ENCODE measurements at regions not wholly inside any gene's neighbourhood (a gene's known extent, or its start where the extent isn't known, plus 50 kb on each side); places are given as distances from the start of the nearest gene placed in this dataset.

DNA sequence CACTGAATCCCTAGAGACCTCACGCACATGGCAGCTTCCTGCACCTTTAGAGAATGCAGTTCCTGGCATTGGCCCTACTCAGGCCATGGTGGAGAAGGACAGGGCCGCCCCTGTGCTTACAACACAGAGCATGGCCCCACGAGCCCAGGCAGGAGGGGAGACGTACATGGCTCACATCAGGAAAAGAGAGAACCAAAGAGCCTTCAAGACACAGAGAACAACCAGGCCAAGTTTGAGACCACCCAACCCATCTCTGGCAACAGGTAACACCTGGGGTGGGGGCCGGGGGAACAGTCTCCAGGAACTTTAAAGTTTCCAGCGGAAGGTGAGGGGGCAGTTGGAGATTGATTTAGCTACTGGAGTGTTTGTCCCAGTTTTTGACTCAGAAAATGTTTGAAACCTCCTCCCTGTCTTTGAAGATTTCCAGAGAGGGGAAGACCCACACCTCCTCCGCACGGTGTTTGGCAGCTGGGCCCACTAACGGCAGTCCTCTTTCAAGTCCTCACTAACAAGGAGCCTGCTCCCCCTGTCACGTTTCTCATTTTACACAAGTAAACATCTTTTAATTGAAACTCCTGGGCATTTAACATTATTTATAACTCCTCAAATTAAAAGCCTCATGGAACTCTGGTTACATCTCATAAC lies 1423.8 kb downstream of the TBC1D22A start:
- no TSS peak for BruUV-seq (replicated peaks)
- Histone ChIP-seq H3K9ac (ENCODE audit: low read length) (no peak overlapping the region), H2AFZ (ENCODE audit: low read depth, low read length, poor library complexity, severe bottlenecking) (no peak overlapping the region), H3K27ac (ENCODE audit: low read depth, low read length) (no peak overlapping the region), H3K4me3 (replicated peaks in 1 of 2; ENCODE audit: low read depth in 1 of 2, low read length in 2 of 2) (no peak overlapping the region), H3K4me1 (ENCODE audit: control insufficient read depth in 1 of 2, insufficient read depth in 2 of 2, low read length in 2 of 2) (peaks cover 0 to 7% of the 10 kb centered on the region in 2 experiments; a peak in 2 of 4 replicates), H3K36me3 (ENCODE audit: control insufficient read depth in 1 of 2, insufficient read depth in 2 of 2, low read length in 2 of 2) (no peaks in the 10 kb centered on the region), H3K9me3 (ENCODE audit: control insufficient read depth in 1 of 2, insufficient read depth in 1 of 2, low read depth in 1 of 2, low read length in 2 of 2) (peaks cover 0 to 4% of the 10 kb centered on the region in 2 experiments; a peak in 2 of 4 replicates), H3K27me3 (ENCODE audit: insufficient read depth, low read length) (no peaks in the 10 kb centered on the region), H3K9me2 (ENCODE audit: insufficient read depth) (no peaks in the 10 kb centered on the region), H3K4me2 (ENCODE audit: low read length) (no peak overlapping the region), H4K20me1 (ENCODE audit: insufficient read depth) (no peaks in the 10 kb centered on the region; the same call in 1 of the 2 replicates), H3K79me2 (ENCODE audit: insufficient read depth, low read length) (no peaks in the 10 kb centered on the region)
- TF ChIP-seq RAD21 (IDR thresholded peaks at IDR 0.05; ENCODE audit: low read depth) (no peak), SP1 (IDR thresholded peaks at IDR 0.05; ENCODE audit: low read depth) (no peak), YY1 (IDR thresholded peaks at IDR 0.05; ENCODE audit: extremely low read depth, insufficient replicate concordance, low read depth, low read length) (no peak), JUND (IDR thresholded peaks at IDR 0.05) (no peak)
- RAD21 ChIA-PET (ENCODE audit: low non-redundant PET in 1 of 2, low total read pairs in 2 of 2, uncharacterized antibody in 2 of 2, unreplicated experiment in 2 of 2), result no interaction called here
- no peak for DNase-seq (ENCODE audit: low read depth, low spot score)
- CTCF ChIA-PET, result no interaction called here
- intact Hi-C loops (cut with micrococcal nuclease), result no loop called here
- POLR2A ChIA-PET, result no interaction called here
- no peak for ATAC-seq

DNA sequence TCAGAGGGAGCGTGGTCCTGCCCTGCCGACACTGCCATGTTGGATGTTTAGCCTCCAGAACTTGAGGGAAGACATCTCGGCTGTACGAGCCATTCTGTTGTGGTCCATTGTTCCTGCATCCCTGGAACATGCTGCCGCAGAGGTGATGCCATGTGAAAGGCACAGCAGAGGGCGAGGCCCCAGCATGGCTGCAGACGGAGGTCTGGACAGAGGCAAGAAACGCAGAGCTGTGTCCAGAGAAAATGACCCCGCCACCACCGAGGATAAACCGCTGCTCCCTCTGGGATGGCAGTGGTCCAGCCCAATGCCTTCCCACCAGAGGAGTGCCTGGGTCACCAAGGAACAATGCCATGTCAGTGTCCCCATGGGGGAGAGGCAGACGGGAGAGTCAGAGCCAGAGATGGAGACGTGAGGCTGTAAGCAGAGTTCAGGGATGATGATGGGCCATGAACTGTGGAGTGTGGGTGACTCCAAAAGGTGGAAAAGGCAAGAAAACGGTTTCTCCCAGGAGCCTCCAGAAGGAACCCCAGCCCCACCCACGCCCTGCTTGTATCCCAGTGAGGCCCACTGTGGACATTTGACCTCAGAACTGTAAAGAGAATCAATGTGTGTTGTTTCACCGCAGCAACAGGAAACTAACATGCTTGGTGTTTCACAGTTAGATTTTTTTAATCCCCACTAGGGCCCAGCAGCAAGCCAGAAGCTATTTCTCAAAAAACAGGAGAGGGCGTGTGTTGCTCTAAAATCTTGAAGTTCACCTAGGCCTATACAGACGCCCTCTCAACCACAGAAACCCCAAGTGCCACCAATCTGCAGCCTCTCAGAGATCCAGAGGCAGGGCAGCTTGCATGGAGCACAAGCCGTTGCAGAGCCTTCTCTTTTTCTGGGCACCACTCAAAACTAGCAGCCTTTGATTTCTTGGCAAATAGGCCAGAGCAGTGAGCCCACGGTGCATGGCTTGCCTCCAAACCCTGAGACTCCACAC lies 1422.9 kb downstream of the TBC1D22A start:
- Histone ChIP-seq H3K27ac (ENCODE audit: low read depth, low read length) (no peak overlapping the region), H3K4me2 (ENCODE audit: low read length) (no peak overlapping the region), H3K9me2 (ENCODE audit: insufficient read depth) (no peaks in the 10 kb centered on the region), H3K9ac (ENCODE audit: low read length) (no peak overlapping the region), H4K20me1 (ENCODE audit: insufficient read depth) (no peaks in the 10 kb centered on the region), H2AFZ (ENCODE audit: low read depth, low read length, poor library complexity, severe bottlenecking) (no peak overlapping the region), H3K36me3 (ENCODE audit: control insufficient read depth in 1 of 2, insufficient read depth in 2 of 2, low read length in 2 of 2) (no peaks in the 10 kb centered on the region), H3K4me3 (replicated peaks in 1 of 2; ENCODE audit: low read depth in 1 of 2, low read length in 2 of 2) (no peak overlapping the region), H3K79me2 (ENCODE audit: insufficient read depth, low read length) (no peaks in the 10 kb centered on the region), H3K9me3 (ENCODE audit: control insufficient read depth in 1 of 2, insufficient read depth in 1 of 2, low read depth in 1 of 2, low read length in 2 of 2) (no peaks in the 10 kb centered on the region; a peak in 1 of 4 replicates), H3K27me3 (ENCODE audit: insufficient read depth, low read length) (no peaks in the 10 kb centered on the region), H3K4me1 (ENCODE audit: control insufficient read depth in 1 of 2, insufficient read depth in 2 of 2, low read length in 2 of 2) (peaks cover 0 to 7% of the 10 kb centered on the region in 2 experiments; a peak in 2 of 4 replicates)
- POLR2A ChIA-PET, result no interaction called here
- intact Hi-C loops (cut with micrococcal nuclease), result no loop called here
- DNase-seq (ENCODE audit: low read depth, low spot score) (no peak), ATAC-seq (no peak)
- RAD21 ChIA-PET (ENCODE audit: low non-redundant PET in 1 of 2, low total read pairs in 2 of 2, uncharacterized antibody in 2 of 2, unreplicated experiment in 2 of 2), result no interaction called here
- no peak for TF ChIP-seq FOSL1 (IDR thresholded peaks at IDR 0.05; ENCODE audit: low read depth)
- no peak for TF ChIP-seq JUND (IDR thresholded peaks at IDR 0.05)
- TF ChIP-seq EZH2 (IDR thresholded peaks at IDR 0.05), result no peak
- no peak for TF ChIP-seq EGR1 (IDR thresholded peaks at IDR 0.05; ENCODE audit: low read depth)
- TF ChIP-seq SRF (IDR thresholded peaks at IDR 0.05; ENCODE audit: low read depth), result no peak
- TF ChIP-seq ZFX (IDR thresholded peaks at IDR 0.05), result no peak
- TF ChIP-seq, protein P1, sequence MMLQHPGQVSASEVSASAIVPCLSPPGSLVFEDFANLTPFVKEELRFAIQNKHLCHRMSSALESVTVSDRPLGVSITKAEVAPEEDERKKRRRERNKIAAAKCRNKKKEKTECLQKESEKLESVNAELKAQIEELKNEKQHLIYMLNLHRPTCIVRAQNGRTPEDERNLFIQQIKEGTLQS (IDR thresholded peaks at IDR 0.05), result no peak
- TF ChIP-seq POLR2AphosphoS5 (IDR thresholded peaks at IDR 0.05; ENCODE audit: low read depth, low read length), result no peak
- no peak for TF ChIP-seq SIN3A (IDR thresholded peaks at IDR 0.05; ENCODE audit: low read depth)
- TF ChIP-seq RAD21 (IDR thresholded peaks at IDR 0.05; ENCODE audit: low read depth), result no peak
- TF ChIP-seq CEBPB (IDR thresholded peaks at IDR 0.05; ENCODE audit: low read depth), result no peak
- TF ChIP-seq, protein P2, sequence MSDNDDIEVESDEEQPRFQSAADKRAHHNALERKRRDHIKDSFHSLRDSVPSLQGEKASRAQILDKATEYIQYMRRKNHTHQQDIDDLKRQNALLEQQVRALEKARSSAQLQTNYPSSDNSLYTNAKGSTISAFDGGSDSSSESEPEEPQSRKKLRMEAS (IDR thresholded peaks at IDR 0.05), result no peak
- no peak for TF ChIP-seq ELF1 (IDR thresholded peaks at IDR 0.05; ENCODE audit: borderline replicate concordance, low read depth)
- no peak for TF ChIP-seq ZNF274 (IDR thresholded peaks at IDR 0.05; ENCODE audit: low read depth, low read length)
- TF ChIP-seq, protein P3, sequence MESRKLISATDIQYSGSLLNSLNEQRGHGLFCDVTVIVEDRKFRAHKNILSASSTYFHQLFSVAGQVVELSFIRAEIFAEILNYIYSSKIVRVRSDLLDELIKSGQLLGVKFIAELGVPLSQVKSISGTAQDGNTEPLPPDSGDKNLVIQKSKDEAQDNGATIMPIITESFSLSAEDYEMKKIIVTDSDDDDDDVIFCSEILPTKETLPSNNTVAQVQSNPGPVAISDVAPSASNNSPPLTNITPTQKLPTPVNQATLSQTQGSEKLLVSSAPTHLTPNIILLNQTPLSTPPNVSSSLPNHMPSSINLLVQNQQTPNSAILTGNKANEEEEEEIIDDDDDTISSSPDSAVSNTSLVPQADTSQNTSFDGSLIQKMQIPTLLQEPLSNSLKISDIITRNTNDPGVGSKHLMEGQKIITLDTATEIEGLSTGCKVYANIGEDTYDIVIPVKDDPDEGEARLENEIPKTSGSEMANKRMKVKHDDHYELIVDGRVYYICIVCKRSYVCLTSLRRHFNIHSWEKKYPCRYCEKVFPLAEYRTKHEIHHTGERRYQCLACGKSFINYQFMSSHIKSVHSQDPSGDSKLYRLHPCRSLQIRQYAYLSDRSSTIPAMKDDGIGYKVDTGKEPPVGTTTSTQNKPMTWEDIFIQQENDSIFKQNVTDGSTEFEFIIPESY (IDR thresholded peaks at IDR 0.05; ENCODE audit: extremely low read depth, insufficient replicate concordance, low read length), result no peak
- CTCF ChIA-PET, result no interaction called here
- no TSS peak for BruUV-seq (replicated peaks)
